Endothelial cell (in vitro differentiated cells): ENCODE measurements at regions not wholly inside any gene's neighbourhood (a gene's known extent, or its start where the extent isn't known, plus 50 kb on each side); places are given as distances from the start of the nearest gene placed in this dataset.

Experiments used
- DNase-seq: peaks from one replicate; pipeline ENCODE4 v3.0.0; 2021; ENCODE audit warnings: low spot score
- H3K27ac Mint-ChIP-seq: one replicate; pipeline ENCODE4 v1.8.0; 2021; ENCODE audit warnings: mixed read lengths, inconsistent platforms; ENCODE audit not compliant: unreplicated experiment
- H3K27me3 Mint-ChIP-seq: one replicate; pipeline ENCODE4 v1.8.0; 2021; ENCODE audit warnings: mild to moderate bottlenecking, moderate library complexity, mixed read lengths, inconsistent platforms; ENCODE audit not compliant: unreplicated experiment
- H3K36me3 Mint-ChIP-seq: one replicate; pipeline ENCODE4 v1.8.0; 2021; ENCODE audit warnings: mild to moderate bottlenecking, low read depth, mixed read lengths, inconsistent platforms; ENCODE audit not compliant: unreplicated experiment
- H3K4me1 Mint-ChIP-seq: one replicate; pipeline ENCODE4 v1.8.0; 2021; ENCODE audit warnings: mild to moderate bottlenecking, mixed read lengths, inconsistent platforms; ENCODE audit not compliant: unreplicated experiment
- H3K4me3 Mint-ChIP-seq: one replicate; pipeline ENCODE4 v1.8.0; 2021; ENCODE audit warnings: mild to moderate bottlenecking, mixed read lengths, inconsistent platforms; ENCODE audit not compliant: unreplicated experiment
- H3K9me3 Mint-ChIP-seq: one replicate; pipeline ENCODE4 v1.8.0; 2021; ENCODE audit warnings: mixed read lengths, inconsistent platforms; ENCODE audit not compliant: unreplicated experiment
- TF ChIP-seq, protein P1 (sequence below): fragments of 200-600 bp; sonication (generic); IDR thresholded peaks from one replicate; pipeline ENCODE4 v1.5.0; 2021; ENCODE audit warnings: antibody characterized with exemption; ENCODE audit not compliant: unreplicated experiment

DNA sequence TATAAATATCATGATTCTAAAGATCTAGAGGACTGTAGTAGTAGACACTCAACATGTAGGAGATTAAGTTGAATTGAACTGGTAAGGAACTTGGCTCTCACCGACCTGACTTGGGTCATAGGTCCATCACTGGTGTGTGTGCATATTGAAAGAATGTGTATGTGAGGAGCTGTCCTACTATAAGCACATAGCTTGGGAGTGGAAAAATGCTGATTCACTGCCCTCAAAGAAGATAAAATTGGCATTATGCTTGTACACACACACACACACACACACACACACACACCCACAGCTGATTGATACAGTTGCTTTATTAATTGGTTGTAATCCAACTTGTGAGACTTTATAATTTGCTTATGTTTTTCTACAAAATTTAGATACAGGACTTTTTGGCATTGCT is 411.0 kb upstream of the NR2F2 start:
- TF ChIP-seq, protein P1, sequence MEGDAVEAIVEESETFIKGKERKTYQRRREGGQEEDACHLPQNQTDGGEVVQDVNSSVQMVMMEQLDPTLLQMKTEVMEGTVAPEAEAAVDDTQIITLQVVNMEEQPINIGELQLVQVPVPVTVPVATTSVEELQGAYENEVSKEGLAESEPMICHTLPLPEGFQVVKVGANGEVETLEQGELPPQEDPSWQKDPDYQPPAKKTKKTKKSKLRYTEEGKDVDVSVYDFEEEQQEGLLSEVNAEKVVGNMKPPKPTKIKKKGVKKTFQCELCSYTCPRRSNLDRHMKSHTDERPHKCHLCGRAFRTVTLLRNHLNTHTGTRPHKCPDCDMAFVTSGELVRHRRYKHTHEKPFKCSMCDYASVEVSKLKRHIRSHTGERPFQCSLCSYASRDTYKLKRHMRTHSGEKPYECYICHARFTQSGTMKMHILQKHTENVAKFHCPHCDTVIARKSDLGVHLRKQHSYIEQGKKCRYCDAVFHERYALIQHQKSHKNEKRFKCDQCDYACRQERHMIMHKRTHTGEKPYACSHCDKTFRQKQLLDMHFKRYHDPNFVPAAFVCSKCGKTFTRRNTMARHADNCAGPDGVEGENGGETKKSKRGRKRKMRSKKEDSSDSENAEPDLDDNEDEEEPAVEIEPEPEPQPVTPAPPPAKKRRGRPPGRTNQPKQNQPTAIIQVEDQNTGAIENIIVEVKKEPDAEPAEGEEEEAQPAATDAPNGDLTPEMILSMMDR = no peak
- H3K4me1 Mint-ChIP-seq = no peaks in the 10 kb centered on the region
- DNase-seq = no peak

GRCh38 chr15:95921404-95921803 is 409.1 kb upstream of the NR2F2 start:
- Mint-ChIP-seq H3K27me3 (peaks cover 3% of the 10 kb centered on the region), H3K4me3 (no peak overlapping the region), H3K4me1 (no peaks in the 10 kb centered on the region), H3K27ac (no peak overlapping the region), H3K9me3 (no peaks in the 10 kb centered on the region), H3K36me3 (no peaks in the 10 kb centered on the region)
- DNase-seq = no peak
- TF ChIP-seq, protein P1 = no peak

More for the DNA sequence above, 411.0 kb upstream of the NR2F2 start:
- Mint-ChIP-seq H3K36me3 (no peaks in the 10 kb centered on the region), H3K27ac (no peak overlapping the region), H3K27me3 (peaks cover 4% of the 10 kb centered on the region), H3K4me3 (no peak overlapping the region), H3K9me3 (no peaks in the 10 kb centered on the region)

DNA sequence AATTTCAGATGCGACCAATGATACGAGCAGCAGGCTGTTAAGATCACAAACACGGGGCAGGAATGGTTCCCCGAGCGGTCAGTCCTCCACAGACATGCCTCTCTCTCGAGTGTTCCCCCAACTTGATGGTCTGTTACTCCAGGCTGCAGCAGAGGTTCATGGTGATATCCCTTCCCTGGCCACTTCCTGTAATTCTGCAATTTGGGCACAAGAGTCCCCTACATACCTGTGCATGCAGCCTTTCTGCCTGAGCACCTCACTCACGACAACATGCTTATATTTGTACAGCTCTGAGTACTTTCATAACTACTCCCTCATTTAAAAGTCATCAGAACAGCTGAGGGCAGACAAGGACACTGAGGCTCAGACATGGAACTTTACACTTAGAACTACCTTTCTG is 408.1 kb upstream of the NR2F2 start:
- Mint-ChIP-seq H3K9me3 (no peaks in the 10 kb centered on the region), H3K4me3 (no peak overlapping the region), H3K36me3 (no peaks in the 10 kb centered on the region), H3K4me1 (no peaks in the 10 kb centered on the region), H3K27me3 (peaks cover 3% of the 10 kb centered on the region), H3K27ac (no peak overlapping the region)
- DNase-seq = no peak
- TF ChIP-seq, protein P1 = no peak

GRCh38 chr15:95923792-95924191 is 406.7 kb upstream of the NR2F2 start:
- H3K36me3 Mint-ChIP-seq = no peaks in the 10 kb centered on the region
- no peak overlapping the region for H3K4me3 Mint-ChIP-seq
- TF ChIP-seq, protein P1 = no peak
- H3K4me1 Mint-ChIP-seq = no peaks in the 10 kb centered on the region
- no peak for DNase-seq
- no peaks in the 10 kb centered on the region for H3K9me3 Mint-ChIP-seq
- H3K27ac Mint-ChIP-seq = no peak overlapping the region
- peaks cover 3% of the 10 kb centered on the region for H3K27me3 Mint-ChIP-seq

DNA sequence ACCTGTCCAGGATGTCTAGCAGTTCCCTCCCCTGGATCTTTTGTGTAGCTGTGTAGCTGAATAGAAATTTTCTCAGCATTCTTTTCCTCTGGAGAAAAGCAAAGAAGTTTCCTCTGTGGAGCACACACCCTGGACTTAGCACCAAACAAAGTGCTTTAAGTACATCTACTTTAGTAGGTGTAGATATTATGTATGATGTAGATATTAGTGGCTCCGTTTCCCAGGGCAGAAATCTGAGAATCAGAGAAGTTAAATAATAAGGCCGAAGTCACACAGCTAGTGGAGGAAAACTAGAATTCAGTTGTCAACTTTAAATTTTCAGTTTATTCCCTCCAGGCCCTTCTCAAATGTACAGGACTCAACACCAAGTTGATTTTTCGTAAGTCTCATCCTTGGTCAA is 401.7 kb upstream of the NR2F2 start:
- Mint-ChIP-seq H3K9me3 (no peaks in the 10 kb centered on the region), H3K36me3 (no peaks in the 10 kb centered on the region), H3K27me3 (peaks cover 1% of the 10 kb centered on the region), H3K4me3 (no peak overlapping the region), H3K27ac (no peak overlapping the region), H3K4me1 (peaks cover 3% of the 10 kb centered on the region)
- TF ChIP-seq, protein P1 = no peak
- no peak for DNase-seq
